Right lobe of liver (tissue), 4 donors: ENCODE measurements at regions not wholly inside any gene's neighbourhood (a gene's known extent, or its start where the extent isn't known, plus 50 kb on each side); places are given as distances from the start of the nearest gene placed in this dataset.
"Not testable (repeated sequence)": the region's sequence is repeated elsewhere in the genome, so short reads cannot be mapped to it uniquely, and the experiment has no call there.

Experiments used
- POLR2A ChIP-seq: fragments of 450-650 bp; IDR thresholded peaks from one replicate; pipeline ENCODE4 v1.6.1; 2017; ENCODE audit warnings: antibody characterized with exemption, mild to moderate bottlenecking
- TF ChIP-seq, protein P1 (sequence below), 4 donors: fragments of 200-600 bp in 3 of 4; fragments of 450-650 bp in 1 of 4; IDR thresholded peaks; one replicate each; pipeline versions ENCODE4 v1.5.1 to v1.8.0; 2016 to 2022; ENCODE audit warnings: antibody characterized with exemption in 4 of 4, mild to moderate bottlenecking in 2 of 4
- donor health status: DM: no; HTN: no; CAD: no.
- donor health status: DM: no; HTN: no; CAD: no.
- donor health status: DM: no; HTN: yes; CAD: no.

DNA sequence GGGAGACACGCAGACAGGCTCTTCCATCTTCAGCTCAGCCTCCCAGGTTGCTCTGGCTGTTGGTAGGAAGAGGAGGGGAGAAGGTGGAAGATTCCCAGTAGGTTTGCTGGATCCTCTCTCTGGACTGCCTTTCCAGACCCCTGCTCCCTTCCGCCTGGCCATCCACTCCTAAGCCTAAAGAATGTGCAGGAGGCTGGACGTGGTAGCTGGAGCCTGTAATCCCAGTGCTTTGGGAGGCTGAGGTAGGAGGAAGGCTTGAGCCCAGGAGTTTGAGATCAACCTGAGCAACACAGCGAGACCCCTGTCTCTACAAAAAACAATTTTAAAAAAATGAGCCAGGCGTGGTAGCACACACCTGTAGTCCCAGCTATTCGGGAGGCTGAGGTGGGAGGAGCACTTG lies 2895.6 kb downstream of the RPIA start:
- TF ChIP-seq, protein P1, sequence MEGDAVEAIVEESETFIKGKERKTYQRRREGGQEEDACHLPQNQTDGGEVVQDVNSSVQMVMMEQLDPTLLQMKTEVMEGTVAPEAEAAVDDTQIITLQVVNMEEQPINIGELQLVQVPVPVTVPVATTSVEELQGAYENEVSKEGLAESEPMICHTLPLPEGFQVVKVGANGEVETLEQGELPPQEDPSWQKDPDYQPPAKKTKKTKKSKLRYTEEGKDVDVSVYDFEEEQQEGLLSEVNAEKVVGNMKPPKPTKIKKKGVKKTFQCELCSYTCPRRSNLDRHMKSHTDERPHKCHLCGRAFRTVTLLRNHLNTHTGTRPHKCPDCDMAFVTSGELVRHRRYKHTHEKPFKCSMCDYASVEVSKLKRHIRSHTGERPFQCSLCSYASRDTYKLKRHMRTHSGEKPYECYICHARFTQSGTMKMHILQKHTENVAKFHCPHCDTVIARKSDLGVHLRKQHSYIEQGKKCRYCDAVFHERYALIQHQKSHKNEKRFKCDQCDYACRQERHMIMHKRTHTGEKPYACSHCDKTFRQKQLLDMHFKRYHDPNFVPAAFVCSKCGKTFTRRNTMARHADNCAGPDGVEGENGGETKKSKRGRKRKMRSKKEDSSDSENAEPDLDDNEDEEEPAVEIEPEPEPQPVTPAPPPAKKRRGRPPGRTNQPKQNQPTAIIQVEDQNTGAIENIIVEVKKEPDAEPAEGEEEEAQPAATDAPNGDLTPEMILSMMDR (IDR thresholded peaks at IDR 0.05), result not testable (repeated sequence)
- TF ChIP-seq POLR2A, result not testable (repeated sequence)
